PC-3 (cell line): ENCODE measurements at regions not wholly inside any gene's neighbourhood (a gene's known extent, or its start where the extent isn't known, plus 50 kb on each side); places are given as distances from the start of the nearest gene placed in this dataset.

ENCODE experiments used
- CTCF ChIP-seq: fragments of 300-600 bp; sonication (generic); conservative IDR thresholded peaks from 2 replicates; pipeline ENCODE4 v1.5.1; 2017; ENCODE audit warnings: antibody characterized with exemption, low read depth, mild to moderate bottlenecking, low read length
- EZH2 ChIP-seq: fragments of 300-600 bp; sonication (generic); IDR thresholded peaks from one replicate; pipeline ENCODE4 v1.6.1; 2017; ENCODE audit warnings: antibody characterized with exemption, mild to moderate bottlenecking, low read length; ENCODE audit not compliant: unreplicated experiment

GRCh38 chr7:36088553-36088952 lies 64.5 kb upstream of the EEPD1 start:
- TF ChIP-seq CTCF: no peak
- no peak for TF ChIP-seq EZH2
